HUDEP-2 (cell line): ENCODE measurements at regions not wholly inside any gene's neighbourhood (a gene's known extent, or its start where the extent isn't known, plus 50 kb on each side); places are given as distances from the start of the nearest gene placed in this dataset.

Source experiments
- DNase-seq, 76 experiments: peaks; one replicate each; lab custom pipeline; 2025; ENCODE audit not compliant: unreplicated experiment in 76 of 76; lab: John Stamatoyannopoulos, UW

GRCh38 chr12:124449623-124450375 is 117.6 kb downstream of the NCOR2 start:
- DNase-seq, result no peak

- no peak for DNase-seq
Measured at GRCh38 chr12:124448955-124449622, 118.3 kb downstream of the NCOR2 start.

GRCh38 chr12:124448241-124448954 is 119.0 kb downstream of the NCOR2 start:
- no peak for DNase-seq

GRCh38 chr12:124446364-124446763 is 121.0 kb downstream of the NCOR2 start:
- no peak for DNase-seq

- DNase-seq, result no peak
Measured at GRCh38 chr12:124445826-124446225, 121.6 kb downstream of the NCOR2 start.

GRCh38 chr12:124445121-124445718 is 122.2 kb downstream of the NCOR2 start:
- DNase-seq, result no peak

GRCh38 chr12:124443931-124444712 is 123.3 kb downstream of the NCOR2 start:
- DNase-seq, result no peak

GRCh38 chr12:124442772-124443445 is 124.5 kb downstream of the NCOR2 start:
- no peak for DNase-seq

GRCh38 chr12:124442281-124442680 is 125.1 kb downstream of the NCOR2 start:
- no peak for DNase-seq

- no peak for DNase-seq
Measured at GRCh38 chr12:124441443-124442194, 125.8 kb downstream of the NCOR2 start.

GRCh38 chr12:124440841-124441381 is 126.5 kb downstream of the NCOR2 start:
- no peak for DNase-seq

GRCh38 chr12:124440031-124440626 is 127.3 kb downstream of the NCOR2 start:
- DNase-seq, result no peak

- no peak for DNase-seq
Measured at GRCh38 chr12:124438437-124439056, 128.9 kb downstream of the NCOR2 start.

GRCh38 chr12:124437617-124438436 is 129.6 kb downstream of the NCOR2 start:
- DNase-seq, result no peak

GRCh38 chr12:124437121-124437520 is 130.3 kb downstream of the NCOR2 start:
- DNase-seq, result no peak

GRCh38 chr12:124436366-124436765 is 131.0 kb downstream of the NCOR2 start:
- no peak for DNase-seq

- DNase-seq, result no peak
Measured at GRCh38 chr12:124435806-124436345, 131.5 kb downstream of the NCOR2 start.
